ENCODE measurements at regions not wholly inside any gene's neighbourhood (a gene's known extent, or its start where the extent isn't known, plus 50 kb on each side); places are given as distances from the start of the nearest gene placed in this dataset.

- H3K27ac ChIP-seq (ENCODE audit: low read depth): no peak overlapping the region
- ATAC-seq (no peak), DNase-seq (ENCODE audit: low spot score) (no peak)
- H3K4me3 ChIP-seq: no peak overlapping the region
- TF ChIP-seq ZNF331 (CRISPR knock-in tag; IDR thresholded peaks at IDR 0.05; ENCODE audit: low read depth) (no peak), EZH2 (IDR thresholded peaks at IDR 0.05; ENCODE audit: low read depth, unreplicated experiment) (no peak), REST (IDR thresholded peaks at IDR 0.05; ENCODE audit: unreplicated experiment) (no peak), NANOG (IDR thresholded peaks at IDR 0.05; ENCODE audit: borderline replicate concordance) (no peak)
- H3K4me1 ChIP-seq (ENCODE audit: insufficient read depth): no peaks in the 10 kb centered on the region
- peaks cover 4% of the 10 kb centered on the region; the same call in 1 of the 2 replicates for H3K27me3 ChIP-seq (ENCODE audit: insufficient read depth)
- Mint-ChIP-seq H3K4me3 (no peak overlapping the region), H3K27me3 (ENCODE audit: insufficient read depth, low read depth, poor library complexity) (peaks cover 20% of the 10 kb centered on the region), H3K9me3 (peaks cover 42% of the 10 kb centered on the region), H3K4me1 (no peaks in the 10 kb centered on the region; the same call in 2 of the 3 replicates), H3K36me3 (ENCODE audit: low read depth) (peaks cover 64% of the 10 kb centered on the region), H3K27ac (no peak overlapping the region)
- no peaks in the 10 kb centered on the region for H4K20me1 ChIP-seq (replicated peaks; ENCODE audit: insufficient read depth)
- no peak overlapping the region for H2AFZ ChIP-seq
- no peak overlapping the region for H3K4me2 ChIP-seq
- H3K79me2 ChIP-seq (replicated peaks; ENCODE audit: insufficient read depth): no peaks in the 10 kb centered on the region
- H3K9me2 ChIP-seq (ENCODE audit: insufficient read depth): no peaks in the 10 kb centered on the region
- H3F3A ChIP-seq (replicated peaks; ENCODE audit: low read depth): no peaks in the 10 kb centered on the region
- no peaks in the 10 kb centered on the region for H3K36me3 ChIP-seq (ENCODE audit: insufficient read depth)
Measured at GRCh38 chr20:29299811-29300578, 1957.5 kb upstream of the DEFB115 start.

DNA sequence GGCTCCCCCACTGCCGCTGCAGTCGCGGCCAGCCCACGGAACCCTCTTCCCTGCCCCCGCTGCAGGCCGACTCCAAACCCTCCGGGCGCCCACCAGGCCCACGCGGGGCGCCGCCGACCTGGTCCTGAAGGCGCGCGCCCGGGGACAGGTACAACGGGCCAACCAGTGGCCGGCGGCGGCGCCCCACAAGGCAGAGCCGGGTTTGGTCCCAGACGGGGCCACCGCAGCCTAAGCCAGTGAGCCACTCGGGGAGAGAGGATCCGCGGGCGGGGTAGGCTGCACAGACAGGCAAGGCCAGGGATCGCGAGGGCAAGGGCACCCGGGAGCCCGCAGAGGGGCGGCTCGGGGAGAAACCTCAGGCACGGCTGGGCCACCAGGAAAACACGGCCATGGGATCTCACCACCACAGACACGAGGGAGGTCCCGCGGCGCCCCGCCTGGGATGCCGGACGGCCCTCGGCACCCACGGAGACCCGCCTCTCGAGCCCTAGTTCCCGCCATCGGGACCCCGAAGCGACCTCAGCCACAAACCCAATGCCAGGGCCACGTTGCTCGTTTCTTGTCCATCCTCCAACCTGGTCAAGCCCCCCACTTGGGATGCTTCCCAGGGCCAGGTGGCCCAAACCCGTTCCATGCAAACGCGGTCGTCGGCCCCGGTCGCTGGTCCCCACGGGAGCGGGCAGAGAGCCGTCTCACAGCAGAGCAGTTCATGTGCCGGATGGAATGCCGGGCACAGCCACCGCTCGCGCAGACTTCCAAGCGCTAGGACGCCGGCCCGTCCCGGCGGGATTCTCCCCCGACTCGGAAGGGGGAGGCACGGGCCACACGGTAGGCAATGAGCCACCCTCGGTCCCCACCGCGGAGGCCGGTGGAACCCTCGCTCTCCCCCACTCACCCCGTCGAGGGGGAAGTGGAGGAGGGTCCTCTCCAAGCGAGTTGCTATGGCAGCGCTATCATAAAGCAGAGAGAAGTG, 1956.6 kb upstream of the DEFB115 start:
- no peaks in the 10 kb centered on the region for H3K36me3 ChIP-seq (ENCODE audit: insufficient read depth)
- H3K27ac ChIP-seq (ENCODE audit: low read depth): no peak overlapping the region
- no peaks in the 10 kb centered on the region for H3F3A ChIP-seq (replicated peaks; ENCODE audit: low read depth)
- H3K4me1 Mint-ChIP-seq: no peaks in the 10 kb centered on the region; the same call in 2 of the 3 replicates
- no peak overlapping the region for H2AFZ ChIP-seq
- peaks cover 67% of the 10 kb centered on the region for H3K36me3 Mint-ChIP-seq (ENCODE audit: low read depth)
- H4K20me1 ChIP-seq (replicated peaks; ENCODE audit: insufficient read depth): no peaks in the 10 kb centered on the region
- no peaks in the 10 kb centered on the region for H3K4me1 ChIP-seq (ENCODE audit: insufficient read depth)
- H3K27me3 Mint-ChIP-seq (ENCODE audit: insufficient read depth, low read depth, poor library complexity): peaks cover 27% of the 10 kb centered on the region
- H3K9me3 Mint-ChIP-seq: peaks cover 50% of the 10 kb centered on the region
- DNase-seq (ENCODE audit: low spot score) (no peak), ATAC-seq (no peak)
- H3K4me3 Mint-ChIP-seq: no peak overlapping the region
- no peaks in the 10 kb centered on the region for H3K79me2 ChIP-seq (replicated peaks; ENCODE audit: insufficient read depth)
- H3K27me3 ChIP-seq (ENCODE audit: insufficient read depth): peaks cover 12% of the 10 kb centered on the region; the same call in 1 of the 2 replicates
- H3K4me2 ChIP-seq: no peak overlapping the region
- H3K27ac Mint-ChIP-seq: no peak overlapping the region
- no peaks in the 10 kb centered on the region for H3K9me2 ChIP-seq (ENCODE audit: insufficient read depth)
- H3K4me3 ChIP-seq: no peak overlapping the region
- TF ChIP-seq JUNB (IDR thresholded peaks at IDR 0.05; ENCODE audit: unreplicated experiment) (no peak), ZNF114 (CRISPR knock-in tag; IDR thresholded peaks at IDR 0.05) (no peak), ZNF462 (CRISPR knock-in tag; IDR thresholded peaks at IDR 0.05) (no peak), POLR2AphosphoS5 (IDR thresholded peaks at IDR 0.05; ENCODE audit: low read depth) (no peak), CREB1 (CRISPR knock-in tag; IDR thresholded peaks at IDR 0.05; ENCODE audit: low read depth) (no peak)
